ENCODE measurements at regions not wholly inside any gene's neighbourhood (a gene's known extent, or its start where the extent isn't known, plus 50 kb on each side); places are given as distances from the start of the nearest gene placed in this dataset.

DNA sequence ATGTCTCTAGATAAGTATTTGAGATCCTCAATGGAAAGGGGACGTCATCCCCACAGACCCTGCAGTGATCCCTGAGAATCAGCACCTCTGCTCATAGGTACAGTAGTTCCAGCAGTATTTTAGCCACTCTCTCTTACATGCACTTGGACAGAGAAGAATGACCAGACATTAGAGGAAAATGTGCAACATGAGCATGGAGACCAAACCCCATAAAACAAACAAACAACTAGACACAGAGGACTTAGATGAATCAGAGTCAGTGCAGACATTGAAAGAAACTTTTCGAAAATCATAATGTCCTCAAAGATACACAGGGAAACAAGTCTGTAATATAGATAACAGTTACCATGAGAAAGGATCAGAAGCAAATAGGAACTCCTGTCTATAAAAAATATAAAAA is 108.2 kb downstream of the LYPLAL1 start:
- Histone ChIP-seq H3K27me3 (replicated peaks in 1 of 4; ENCODE audit: control insufficient read depth in 3 of 4, extremely low read depth in 1 of 4, insufficient read depth in 3 of 4, low read length in 3 of 4) (no peaks in the 10 kb centered on the region), H4K5ac (ENCODE audit: insufficient read length, low read depth, low read length) (no peak overlapping the region), H3K14ac (ENCODE audit: insufficient read length) (no peak overlapping the region), H2BK12ac (ENCODE audit: low read depth, low read length) (no peak overlapping the region), H3K4me2 (ENCODE audit: insufficient read depth in 1 of 2, low read depth in 2 of 2, low read length in 2 of 2) (no peak overlapping the region), H3K23ac (ENCODE audit: insufficient read length) (no peak overlapping the region), H3K23me2 (ENCODE audit: low read depth, low read length) (no peaks in the 10 kb centered on the region), H3K27ac (ENCODE audit: low read depth, low read length) (no peak overlapping the region), H4K91ac (replicated peaks; ENCODE audit: insufficient read length, low read length) (no peak overlapping the region), H4K8ac (ENCODE audit: extremely low read depth, insufficient read depth, low read length) (no peak overlapping the region), H2BK20ac (ENCODE audit: low read length) (no peak overlapping the region), H3K9me3 (ENCODE audit: insufficient read depth in 2 of 2, low read depth in 1 of 2, low read length in 1 of 2) (no peaks in the 10 kb centered on the region), H2BK15ac (ENCODE audit: low read length) (no peak overlapping the region), H4K20me1 (replicated peaks in 1 of 2; ENCODE audit: control insufficient read depth in 1 of 2, insufficient read depth in 2 of 2, low read length in 2 of 2) (no peaks in the 10 kb centered on the region), H3K56ac (replicated peaks; ENCODE audit: insufficient read length, low read depth, low read length) (no peak overlapping the region), H3K36me3 (ENCODE audit: control insufficient read depth in 2 of 4, insufficient read depth in 4 of 4, low read length in 3 of 4) (no peaks in the 10 kb centered on the region), H3K79me1 (ENCODE audit: low read depth, low read length) (no peaks in the 10 kb centered on the region), H2AK5ac (ENCODE audit: low read depth, low read length) (no peak overlapping the region), H2BK120ac (replicated peaks; ENCODE audit: low read depth, low read length) (no peak overlapping the region), H2AFZ (ENCODE audit: low read length) (no peak overlapping the region), H3K79me2 (ENCODE audit: control insufficient read depth in 1 of 2, insufficient read depth in 2 of 2, low read length in 2 of 2) (no peaks in the 10 kb centered on the region), H3K18ac (ENCODE audit: extremely low read depth, low read length) (no peak overlapping the region), H3K9ac (replicated peaks in 1 of 4; ENCODE audit: extremely low read depth in 1 of 4, low read depth in 3 of 4, low read length in 3 of 4) (no peak overlapping the region), H3K4ac (replicated peaks; ENCODE audit: insufficient read length, low read depth, low read length) (no peak overlapping the region), H2BK5ac (ENCODE audit: low read depth, low read length) (no peak overlapping the region), H3K4me3 (ENCODE audit: extremely low read depth in 1 of 4, insufficient read depth in 2 of 4, low read depth in 3 of 4, low read length in 4 of 4) (no peak overlapping the region), H3K4me1 (replicated peaks in 1 of 4; ENCODE audit: control insufficient read depth in 3 of 4, insufficient read depth in 4 of 4, low read length in 3 of 4) (no peaks in the 10 kb centered on the region)
- TF ChIP-seq SIRT6 (IDR thresholded peaks at IDR 0.05; ENCODE audit: low read length) = no peak
- ChIA-PET CTCF (ENCODE audit: partially characterized antibody) (no interaction called here), POLR2A (ENCODE audit: partially characterized antibody) (no interaction called here)
- no peak for DNase-seq (ENCODE audit: low read depth in 1 of 2, low spot score in 2 of 2)
- FAIRE-seq = no peak
- WGBS, 2 experiments (ENCODE audit: extremely low coverage in 1 of 2, insufficient coverage in 1 of 2, insufficient read length in 1 of 2, insufficient replicate concordance in 2 of 2, low coverage in 1 of 2, low lambda C conversion rate in 2 of 2, missing lambda C conversion rate in 1 of 2) = 82% methylated on average over 2 of the region's 2 CpGs; no CpG with 5 or more reads in 1 of the 2 experiments
